ENCODE measurements at regions not wholly inside any gene's neighbourhood (a gene's known extent, or its start where the extent isn't known, plus 50 kb on each side); places are given as distances from the start of the nearest gene placed in this dataset.

- no peak for TF ChIP-seq GRHL2 (CRISPR knock-in tag; IDR thresholded peaks at IDR 0.05; ENCODE audit: insufficient replicate concordance, severe bottlenecking)
Measured at GRCh38 chr16:17567455-17567854, 96.7 kb upstream of the XYLT1 start (continued).

- ChIA-PET POLR2A (no interaction called here), CTCF (interaction anchor here (5.3 kb wide), 1 partner anchor 12 kb away, joined by 22 read pairs; no protein-coding TSS in a partner anchor)
- H3K4me3 Mint-ChIP-seq = no peak overlapping the region
- H3K36me3 Mint-ChIP-seq = no peaks in the 10 kb centered on the region
- H3K27me3 Mint-ChIP-seq (ENCODE audit: low read depth) = no peaks in the 10 kb centered on the region
- DNase-seq (ENCODE audit: low spot score) (no peak), ATAC-seq (no peak)
- peaks cover 2% of the 10 kb centered on the region; the same call in 1 of the 2 replicates for H3K4me1 Mint-ChIP-seq
- H3K9me3 Mint-ChIP-seq = peaks cover 11% of the 10 kb centered on the region
- no peak overlapping the region for H3K27ac Mint-ChIP-seq
- TF ChIP-seq ETV6 (CRISPR knock-in tag; IDR thresholded peaks at IDR 0.05) (no peak), ZNF671 (CRISPR knock-in tag; IDR thresholded peaks at IDR 0.05) (no peak), TP53 (CRISPR knock-in tag; IDR thresholded peaks at IDR 0.05) (no peak), SP1 (CRISPR knock-in tag; conservative IDR thresholded peaks at IDR 0.05) (no peak), SMAD4 (CRISPR knock-in tag; IDR thresholded peaks at IDR 0.05) (no peak), RELA (CRISPR knock-in tag; IDR thresholded peaks at IDR 0.05; ENCODE audit: borderline replicate concordance) (no peak), PRRX2 (CRISPR knock-in tag; IDR thresholded peaks at IDR 0.05) (no peak), AFF4 (CRISPR knock-in tag; IDR thresholded peaks at IDR 0.05; ENCODE audit: borderline replicate concordance) (no peak), ZNF281 (CRISPR knock-in tag; IDR thresholded peaks at IDR 0.05) (no peak), JUN (CRISPR knock-in tag; IDR thresholded peaks at IDR 0.05) (no peak)
Measured at GRCh38 chr16:17566656-17567450, 96.1 kb upstream of the XYLT1 start.

- H3K36me3 Mint-ChIP-seq = no peaks in the 10 kb centered on the region
- no peaks in the 10 kb centered on the region for H3K27me3 Mint-ChIP-seq (ENCODE audit: low read depth)
- POLR2A ChIA-PET = no interaction called here
- DNase-seq (ENCODE audit: low spot score) (no peak), ATAC-seq (no peak)
- TF ChIP-seq ZNF425 (CRISPR knock-in tag; conservative IDR thresholded peaks at IDR 0.05) = no peak
- H3K27ac Mint-ChIP-seq = no peak overlapping the region
- peaks cover 11% of the 10 kb centered on the region for H3K9me3 Mint-ChIP-seq
- no peak overlapping the region for H3K4me3 Mint-ChIP-seq
- H3K4me1 Mint-ChIP-seq = no peaks in the 10 kb centered on the region
- CTCF ChIA-PET = interaction anchor here (0.6 to 5.3 kb wide), 4 partner anchors 13 to 636 kb away, joined by 3 to 22 read pairs (median 5); no protein-coding TSS in a partner anchor
Measured at GRCh38 chr16:17566075-17566474, 95.3 kb upstream of the XYLT1 start.

All from WTC11 (cell line).